ENCODE measurements at regions not wholly inside any gene's neighbourhood (a gene's known extent, or its start where the extent isn't known, plus 50 kb on each side); places are given as distances from the start of the nearest gene placed in this dataset.
"Not testable (repeated sequence)": the region's sequence is repeated elsewhere in the genome, so short reads cannot be mapped to it uniquely, and the experiment has no call there.

DNA sequence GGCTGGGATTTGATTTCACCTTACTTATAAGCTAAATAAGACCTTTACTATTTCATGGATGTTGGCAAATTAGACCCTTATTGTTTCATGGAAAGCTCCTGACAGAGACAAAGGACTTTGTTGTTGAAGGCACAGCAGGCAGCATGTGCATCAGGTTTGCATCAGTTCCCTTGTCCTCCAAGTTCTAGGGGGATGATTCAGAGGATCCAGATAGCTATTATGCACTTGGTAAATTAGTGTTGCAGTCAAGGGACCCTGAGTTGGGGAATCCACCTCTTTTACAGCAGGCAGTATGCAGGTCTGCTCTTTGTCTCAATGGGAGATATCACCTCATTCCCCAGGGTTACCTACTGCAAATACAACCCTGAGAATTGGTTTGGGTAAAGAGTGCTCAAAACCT lies 131.4 kb upstream of the IGSF10 start:
- H3K36me3 ChIP-seq (ENCODE audit: control insufficient read depth, insufficient read depth, low read length) = no peaks in the 10 kb centered on the region
- peaks cover 10% of the 10 kb centered on the region for H3K4me1 Mint-ChIP-seq
- no peaks in the 10 kb centered on the region for H3K27me3 Mint-ChIP-seq (ENCODE audit: insufficient read depth)
- H3K9ac ChIP-seq (ENCODE audit: extremely low read depth, low read length, poor library complexity, severe bottlenecking) = no peak overlapping the region
- DNase-seq = peak; percentile 56
- H3K9me3 ChIP-seq (ENCODE audit: control insufficient read depth, low read length) = peaks cover 9% of the 10 kb centered on the region
- no peak overlapping the region for H3K27ac Mint-ChIP-seq
- peaks cover 6% of the 10 kb centered on the region for H3K9me3 Mint-ChIP-seq
- no peak for TF ChIP-seq CTCF (conservative IDR thresholded peaks at IDR 0.05)
- H3K36me3 Mint-ChIP-seq (ENCODE audit: low read depth) = peaks cover 2% of the 10 kb centered on the region
- H3K4me3 Mint-ChIP-seq = no peak overlapping the region
- H3K27me3 ChIP-seq (ENCODE audit: control insufficient read depth, insufficient read depth, low read length, poor library complexity, severe bottlenecking) = no peaks in the 10 kb centered on the region
- no peak overlapping the region for H3K4me3 ChIP-seq (ENCODE audit: low read length)
- H3K4me1 ChIP-seq (ENCODE audit: control insufficient read depth, insufficient read depth, low read length) = no peaks in the 10 kb centered on the region
- H3K27ac ChIP-seq (ENCODE audit: low read depth, low read length) = no peak overlapping the region

DNA sequence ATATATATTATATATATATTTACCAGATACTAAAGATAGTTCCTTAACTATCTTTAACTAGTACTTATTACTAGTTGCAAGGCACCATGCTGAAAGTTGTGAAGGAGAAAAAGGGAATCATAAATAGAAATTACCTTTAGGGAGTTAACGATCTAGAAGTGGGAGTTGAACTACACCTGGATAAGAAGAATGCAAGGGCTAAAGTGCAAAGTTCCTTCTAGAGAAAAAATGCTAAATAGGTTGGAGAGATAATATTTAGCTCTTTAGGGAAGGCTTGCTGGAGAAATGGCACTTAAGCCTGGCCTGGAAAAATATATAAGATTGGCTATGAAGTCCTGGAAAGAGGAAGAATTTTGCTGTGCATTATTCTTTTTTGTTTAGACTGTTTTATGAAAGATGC lies 130.6 kb upstream of the IGSF10 start:
- TF ChIP-seq CTCF (conservative IDR thresholded peaks at IDR 0.05) = no peak
- H3K27ac Mint-ChIP-seq = no peak overlapping the region
- no peak overlapping the region for H3K27ac ChIP-seq (ENCODE audit: low read depth, low read length)
- no peak overlapping the region for H3K9ac ChIP-seq (ENCODE audit: extremely low read depth, low read length, poor library complexity, severe bottlenecking)
- WGBS, 2 experiments (ENCODE audit: insufficient coverage in 1 of 2, insufficient read length in 1 of 2) = 98% methylated on average over 1 of the region's 1 CpG; no CpG with 5 or more reads in 1 of the 2 experiments
- no peaks in the 10 kb centered on the region for H3K27me3 ChIP-seq (ENCODE audit: control insufficient read depth, insufficient read depth, low read length, poor library complexity, severe bottlenecking)
- no peak overlapping the region for H3K4me3 ChIP-seq (ENCODE audit: low read length)
- no peak overlapping the region for H3K4me3 Mint-ChIP-seq
- peaks cover 8% of the 10 kb centered on the region for H3K9me3 Mint-ChIP-seq
- H3K36me3 ChIP-seq (ENCODE audit: control insufficient read depth, insufficient read depth, low read length) = no peaks in the 10 kb centered on the region
- peaks cover 13% of the 10 kb centered on the region for H3K9me3 ChIP-seq (ENCODE audit: control insufficient read depth, low read length)
- no peaks in the 10 kb centered on the region for H3K27me3 Mint-ChIP-seq (ENCODE audit: insufficient read depth)
- H3K4me1 Mint-ChIP-seq = peaks cover 10% of the 10 kb centered on the region
- no peaks in the 10 kb centered on the region for H3K4me1 ChIP-seq (ENCODE audit: control insufficient read depth, insufficient read depth, low read length)
- DNase-seq = no peak
- H3K36me3 Mint-ChIP-seq (ENCODE audit: low read depth) = peaks cover 2% of the 10 kb centered on the region

- H3K4me1 Mint-ChIP-seq = peaks cover 12% of the 10 kb centered on the region
- H3K4me3 Mint-ChIP-seq = no peak overlapping the region
- H3K27me3 ChIP-seq (ENCODE audit: control insufficient read depth, insufficient read depth, low read length, poor library complexity, severe bottlenecking) = no peaks in the 10 kb centered on the region
- no peaks in the 10 kb centered on the region for H3K27me3 Mint-ChIP-seq (ENCODE audit: insufficient read depth)
- peaks cover 2% of the 10 kb centered on the region for H3K36me3 Mint-ChIP-seq (ENCODE audit: low read depth)
- no peak overlapping the region for H3K9ac ChIP-seq (ENCODE audit: extremely low read depth, low read length, poor library complexity, severe bottlenecking)
- H3K4me3 ChIP-seq (ENCODE audit: low read length) = no peak overlapping the region
- 78 to 100% methylated on average over 1 to 3 of the region's 3 CpGs for WGBS, 2 experiments (ENCODE audit: insufficient coverage in 1 of 2, insufficient read length in 1 of 2)
- H3K27ac Mint-ChIP-seq = no peak overlapping the region
- no peak for TF ChIP-seq CTCF (conservative IDR thresholded peaks at IDR 0.05)
- no peak overlapping the region for H3K27ac ChIP-seq (ENCODE audit: low read depth, low read length)
- H3K9me3 Mint-ChIP-seq = peaks cover 8% of the 10 kb centered on the region
- no peak for DNase-seq
- peaks cover 13% of the 10 kb centered on the region for H3K9me3 ChIP-seq (ENCODE audit: control insufficient read depth, low read length)
- H3K4me1 ChIP-seq (ENCODE audit: control insufficient read depth, insufficient read depth, low read length) = no peaks in the 10 kb centered on the region
- no peaks in the 10 kb centered on the region for H3K36me3 ChIP-seq (ENCODE audit: control insufficient read depth, insufficient read depth, low read length)
These were observed 128.4 kb upstream of the IGSF10 start for GRCh38 chr3:151589311-151589710.

DNA sequence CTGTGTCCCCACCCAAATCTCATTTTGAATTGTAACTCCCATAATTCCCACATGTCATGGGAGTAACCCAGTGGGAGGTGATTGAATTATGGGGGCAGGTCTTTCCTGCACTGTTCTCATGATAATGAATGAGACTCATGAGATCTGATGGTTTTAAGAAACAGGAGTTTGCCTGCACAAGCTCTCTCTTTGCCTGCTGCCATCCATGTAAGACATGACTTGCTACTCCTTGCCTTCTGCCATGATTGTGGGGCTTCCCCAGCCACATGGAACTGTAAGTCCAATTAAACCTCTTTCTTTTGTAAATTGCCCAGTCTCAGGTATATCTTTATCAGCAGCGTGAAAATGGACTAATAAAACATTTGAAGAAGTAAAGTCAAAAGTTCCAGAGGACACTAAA lies 126.8 kb upstream of the IGSF10 start:
- not testable (repeated sequence) for H3K9me3 Mint-ChIP-seq; H3K36me3 ChIP-seq (ENCODE audit: control insufficient read depth, insufficient read depth, low read length); H3K27ac Mint-ChIP-seq; H3K4me3 ChIP-seq (ENCODE audit: low read length); H3K4me1 ChIP-seq (ENCODE audit: control insufficient read depth, insufficient read depth, low read length); H3K4me3 Mint-ChIP-seq; H3K27me3 ChIP-seq (ENCODE audit: control insufficient read depth, insufficient read depth, low read length, poor library complexity, severe bottlenecking); H3K9ac ChIP-seq (ENCODE audit: extremely low read depth, low read length, poor library complexity, severe bottlenecking); H3K27me3 Mint-ChIP-seq (ENCODE audit: insufficient read depth); DNase-seq; H3K27ac ChIP-seq (ENCODE audit: low read depth, low read length); H3K36me3 Mint-ChIP-seq (ENCODE audit: low read depth)
- H3K9me3 ChIP-seq (ENCODE audit: control insufficient read depth, low read length) = peaks cover 13% of the 10 kb centered on the region
- WGBS, 2 experiments (ENCODE audit: insufficient coverage in 1 of 2, insufficient read length in 1 of 2) = 93% methylated on average over 1 of the region's 1 CpG; no CpG with 5 or more reads in 1 of the 2 experiments
- H3K4me1 Mint-ChIP-seq = peaks cover 12% of the 10 kb centered on the region
